ENCODE measurements at regions not wholly inside any gene's neighbourhood (a gene's known extent, or its start where the extent isn't known, plus 50 kb on each side); places are given as distances from the start of the nearest gene placed in this dataset.

DNA sequence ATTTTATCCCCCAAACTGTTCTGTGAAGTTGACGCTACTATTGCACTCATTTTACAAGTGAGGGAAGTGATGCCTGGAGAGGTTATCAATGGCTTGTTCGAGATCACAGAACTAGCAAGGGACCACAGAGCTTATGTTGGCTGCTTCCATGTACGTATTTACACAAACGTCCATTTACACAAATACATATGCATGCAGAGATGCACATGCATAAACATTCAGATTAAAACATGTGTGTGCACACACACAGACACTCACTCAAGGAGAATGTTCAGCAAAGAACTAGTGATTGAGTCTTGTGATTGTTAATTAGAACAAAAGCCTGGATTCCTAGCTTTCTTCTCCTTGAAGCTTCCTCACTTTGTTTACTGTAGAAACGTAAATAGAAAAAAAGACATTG lies 321.5 kb upstream of the CHD6 start:
- no peak for TF ChIP-seq POLR2AphosphoS5 (IDR thresholded peaks at IDR 0.05; ENCODE audit: low read depth, low read length)
- TF ChIP-seq POLR2A (IDR thresholded peaks at IDR 0.05; ENCODE audit: low read depth, low read length) = no peak
- no peak for TF ChIP-seq TAF1 (IDR thresholded peaks at IDR 0.05; ENCODE audit: borderline replicate concordance, low read depth, low read length)
- no peak for FAIRE-seq
- no peak for DNase-seq (ENCODE audit: insufficient read length)

DNA sequence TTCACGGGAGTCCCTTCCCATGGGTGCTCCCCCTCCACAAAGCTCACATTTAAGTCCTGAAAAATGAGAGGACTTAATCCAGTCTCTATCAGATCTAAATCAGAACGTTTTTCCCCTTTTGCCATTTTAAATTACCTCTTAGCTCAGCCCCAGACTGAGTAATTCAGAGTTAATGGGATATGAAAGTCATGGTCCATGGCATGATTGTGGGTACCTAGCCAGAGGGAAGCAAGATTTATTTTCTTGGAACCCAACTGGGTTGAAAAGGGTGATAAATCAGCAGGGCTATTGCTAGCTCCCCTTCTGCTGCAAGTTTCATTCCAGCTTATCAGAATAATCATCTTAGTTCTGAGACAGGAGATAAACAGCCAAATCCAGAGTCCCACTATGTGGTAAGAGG lies 320.2 kb upstream of the CHD6 start:
- FAIRE-seq (no peak), DNase-seq (ENCODE audit: insufficient read length) (no peak)
- no peak for TF ChIP-seq POLR2A (IDR thresholded peaks at IDR 0.05; ENCODE audit: low read depth, low read length)
- TF ChIP-seq POLR2AphosphoS5 (IDR thresholded peaks at IDR 0.05; ENCODE audit: low read depth, low read length) = no peak
- no peak for TF ChIP-seq TAF1 (IDR thresholded peaks at IDR 0.05; ENCODE audit: borderline replicate concordance, low read depth, low read length)

DNA sequence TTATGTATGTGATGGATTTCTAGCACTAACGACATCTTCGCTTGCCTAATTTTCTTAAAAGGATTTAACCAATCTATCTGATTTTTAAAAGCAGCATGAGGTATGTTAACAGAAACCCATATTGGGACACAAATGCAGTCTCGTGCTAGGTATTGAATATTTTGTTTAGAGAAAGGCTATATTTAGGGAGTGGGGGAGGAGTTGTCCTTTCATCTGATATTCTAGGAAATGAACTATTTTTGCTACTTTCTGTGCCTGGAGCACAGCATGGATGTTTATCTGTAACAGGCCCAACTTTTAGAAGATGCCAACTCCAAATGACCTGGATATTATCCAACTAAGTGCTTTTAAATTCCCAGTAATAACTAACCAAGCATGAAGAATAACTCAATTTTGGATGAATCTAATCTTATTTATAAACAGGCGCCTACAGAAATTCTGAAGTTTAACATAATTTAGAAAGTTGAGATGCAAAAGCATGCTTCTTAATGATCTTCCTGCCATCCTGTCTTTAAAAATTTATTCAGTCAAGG lies 317.1 kb upstream of the CHD6 start:
- no peak for FAIRE-seq
- TF ChIP-seq POLR2A (IDR thresholded peaks at IDR 0.05; ENCODE audit: low read depth, low read length) (no peak), POLR2AphosphoS5 (IDR thresholded peaks at IDR 0.05; ENCODE audit: low read depth, low read length) (no peak), TAF1 (IDR thresholded peaks at IDR 0.05; ENCODE audit: borderline replicate concordance, low read depth, low read length) (no peak)
- no peak for DNase-seq (ENCODE audit: insufficient read length)

- DNase-seq (ENCODE audit: insufficient read length) (no peak), FAIRE-seq (no peak)
- no peak for TF ChIP-seq POLR2A (IDR thresholded peaks at IDR 0.05; ENCODE audit: low read depth, low read length)
- TF ChIP-seq TAF1 (IDR thresholded peaks at IDR 0.05; ENCODE audit: borderline replicate concordance, low read depth, low read length) = no peak
- TF ChIP-seq POLR2AphosphoS5 (IDR thresholded peaks at IDR 0.05; ENCODE audit: low read depth, low read length) = no peak
Measured at GRCh38 chr20:41932431-41932830, 314.3 kb upstream of the CHD6 start.

- no peak for FAIRE-seq
- no peak for DNase-seq (ENCODE audit: insufficient read length)
- TF ChIP-seq POLR2AphosphoS5 (IDR thresholded peaks at IDR 0.05; ENCODE audit: low read depth, low read length) = no peak
- no peak for TF ChIP-seq POLR2A (IDR thresholded peaks at IDR 0.05; ENCODE audit: low read depth, low read length)
- no peak for TF ChIP-seq TAF1 (IDR thresholded peaks at IDR 0.05; ENCODE audit: borderline replicate concordance, low read depth, low read length)
Measured at GRCh38 chr20:41927655-41928054, 309.5 kb upstream of the CHD6 start.

DNA sequence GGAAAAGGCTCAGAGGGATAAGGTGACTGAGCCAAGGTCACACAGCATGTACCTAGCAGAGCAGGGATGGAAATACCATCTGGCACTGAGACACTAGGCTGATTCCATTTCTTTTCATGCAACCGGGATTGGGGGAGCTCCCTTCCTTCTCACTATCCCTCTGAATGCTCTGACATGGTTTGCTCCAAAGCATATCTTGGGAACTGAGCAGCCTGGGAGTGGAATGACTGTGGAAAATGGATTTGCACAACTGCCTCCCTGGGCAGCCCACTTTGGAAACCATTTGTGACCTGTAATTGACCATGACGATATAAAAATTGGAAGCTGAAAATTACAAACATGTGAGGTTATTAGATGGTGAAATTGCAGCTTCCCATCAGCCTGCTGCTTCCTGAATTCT lies 309.0 kb upstream of the CHD6 start:
- TF ChIP-seq POLR2AphosphoS5 (IDR thresholded peaks at IDR 0.05; ENCODE audit: low read depth, low read length) (no peak), TAF1 (IDR thresholded peaks at IDR 0.05; ENCODE audit: borderline replicate concordance, low read depth, low read length) (no peak), POLR2A (IDR thresholded peaks at IDR 0.05; ENCODE audit: low read depth, low read length) (no peak)
- DNase-seq (ENCODE audit: insufficient read length) (no peak), FAIRE-seq (no peak)

GRCh38 chr20:41925476-41925875 lies 307.3 kb upstream of the CHD6 start:
- no peak for FAIRE-seq
- no peak for DNase-seq (ENCODE audit: insufficient read length)
- no peak for TF ChIP-seq POLR2A (IDR thresholded peaks at IDR 0.05; ENCODE audit: low read depth, low read length)
- no peak for TF ChIP-seq TAF1 (IDR thresholded peaks at IDR 0.05; ENCODE audit: borderline replicate concordance, low read depth, low read length)
- TF ChIP-seq POLR2AphosphoS5 (IDR thresholded peaks at IDR 0.05; ENCODE audit: low read depth, low read length) = no peak

DNA sequence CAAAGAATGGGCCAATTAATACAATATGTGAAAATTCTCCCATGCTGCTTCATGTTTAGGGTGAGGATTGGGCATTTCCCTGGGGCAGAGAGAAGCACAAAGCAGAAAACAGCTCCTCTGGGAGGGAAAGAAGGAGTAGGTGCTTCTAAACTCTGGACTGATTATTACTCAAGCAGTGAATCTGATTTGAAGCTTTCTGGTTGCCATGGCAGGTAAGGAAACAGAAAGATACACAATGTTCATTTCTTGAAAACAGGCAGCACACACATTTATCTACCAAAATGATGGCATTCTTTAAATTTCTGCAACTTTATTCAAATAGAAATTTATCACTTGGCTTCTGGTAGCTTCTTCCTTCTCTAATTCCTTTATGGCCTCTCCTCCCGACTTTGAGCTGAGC lies 305.4 kb upstream of the CHD6 start:
- TF ChIP-seq POLR2A (IDR thresholded peaks at IDR 0.05; ENCODE audit: low read depth, low read length) = no peak
- no peak for TF ChIP-seq TAF1 (IDR thresholded peaks at IDR 0.05; ENCODE audit: borderline replicate concordance, low read depth, low read length)
- TF ChIP-seq POLR2AphosphoS5 (IDR thresholded peaks at IDR 0.05; ENCODE audit: low read depth, low read length) = no peak
- DNase-seq (ENCODE audit: insufficient read length) (no peak), FAIRE-seq (no peak)

DNA sequence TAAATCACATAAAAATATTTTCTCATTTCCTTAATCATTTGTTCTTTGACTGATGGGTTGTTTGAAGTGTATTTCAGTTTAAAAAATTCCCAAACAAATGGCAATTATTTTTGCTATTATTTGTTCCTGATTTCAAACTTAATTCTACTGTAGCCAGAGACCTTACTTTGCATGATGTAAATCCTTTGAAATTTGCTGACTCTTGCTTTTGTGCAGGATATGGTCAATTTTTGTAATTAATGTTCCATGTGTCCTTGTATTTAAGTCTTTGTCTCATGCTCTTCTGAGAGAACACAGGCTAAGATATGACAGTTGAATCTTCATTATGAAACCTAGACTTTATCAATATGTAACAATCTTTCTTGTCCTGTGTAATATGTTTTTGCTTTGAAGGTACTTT lies 295.0 kb upstream of the CHD6 start:
- FAIRE-seq (no peak), DNase-seq (ENCODE audit: insufficient read length) (no peak)
- TF ChIP-seq POLR2AphosphoS5 (IDR thresholded peaks at IDR 0.05; ENCODE audit: low read depth, low read length) (no peak), POLR2A (IDR thresholded peaks at IDR 0.05; ENCODE audit: low read depth, low read length) (no peak), TAF1 (IDR thresholded peaks at IDR 0.05; ENCODE audit: borderline replicate concordance, low read depth, low read length) (no peak)

DNA sequence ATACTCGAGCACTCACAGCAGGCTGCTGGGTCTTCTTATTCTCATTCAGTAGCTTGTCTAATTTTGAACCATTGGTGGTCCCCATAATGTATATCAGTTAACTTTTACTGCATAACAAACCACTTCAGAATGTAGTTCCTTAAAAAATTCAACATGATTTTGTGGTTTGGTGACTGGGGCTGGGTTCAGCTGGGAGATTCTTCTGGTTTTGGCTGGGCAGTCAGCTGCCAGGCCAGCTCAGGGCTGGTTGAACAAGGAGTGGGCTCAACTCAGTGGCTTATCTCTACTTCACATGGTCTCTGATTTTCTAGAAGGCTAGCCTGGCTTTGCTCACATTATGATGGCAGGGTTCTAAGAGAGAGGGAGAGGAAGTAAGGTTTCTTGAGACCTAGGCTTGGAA lies 292.4 kb upstream of the CHD6 start:
- DNase-seq (ENCODE audit: insufficient read length) (no peak), FAIRE-seq (no peak)
- TF ChIP-seq TAF1 (IDR thresholded peaks at IDR 0.05; ENCODE audit: borderline replicate concordance, low read depth, low read length) (no peak), POLR2A (IDR thresholded peaks at IDR 0.05; ENCODE audit: low read depth, low read length) (no peak), POLR2AphosphoS5 (IDR thresholded peaks at IDR 0.05; ENCODE audit: low read depth, low read length) (no peak)

DNA sequence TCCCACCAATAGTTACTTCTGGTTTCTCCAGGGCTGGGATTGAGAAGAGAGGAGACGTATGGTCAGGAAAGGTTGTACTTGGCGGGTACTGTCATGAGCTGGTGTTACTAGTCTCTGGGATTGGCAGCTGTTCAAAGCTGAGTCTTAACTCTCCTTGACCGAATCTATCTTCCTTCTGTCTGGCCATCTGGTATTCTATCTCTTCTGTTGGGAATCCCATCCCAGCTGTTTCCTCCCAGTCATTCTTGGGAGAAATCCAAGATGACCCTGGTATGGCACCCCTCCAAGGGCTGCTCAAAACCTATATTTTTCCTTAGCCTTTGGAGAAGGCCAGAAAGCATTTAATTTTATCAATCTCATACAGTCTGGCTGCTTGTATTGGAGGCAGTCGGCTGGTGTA lies 287.0 kb upstream of the CHD6 start:
- FAIRE-seq (no peak), DNase-seq (ENCODE audit: insufficient read length) (no peak)
- TF ChIP-seq POLR2A (IDR thresholded peaks at IDR 0.05; ENCODE audit: low read depth, low read length) (no peak), POLR2AphosphoS5 (IDR thresholded peaks at IDR 0.05; ENCODE audit: low read depth, low read length) (no peak), TAF1 (IDR thresholded peaks at IDR 0.05; ENCODE audit: borderline replicate concordance, low read depth, low read length) (no peak)

- FAIRE-seq (no peak), DNase-seq (ENCODE audit: insufficient read length) (no peak)
Measured at GRCh38 chr20:41903586-41903985, 285.4 kb upstream of the CHD6 start.

DNA sequence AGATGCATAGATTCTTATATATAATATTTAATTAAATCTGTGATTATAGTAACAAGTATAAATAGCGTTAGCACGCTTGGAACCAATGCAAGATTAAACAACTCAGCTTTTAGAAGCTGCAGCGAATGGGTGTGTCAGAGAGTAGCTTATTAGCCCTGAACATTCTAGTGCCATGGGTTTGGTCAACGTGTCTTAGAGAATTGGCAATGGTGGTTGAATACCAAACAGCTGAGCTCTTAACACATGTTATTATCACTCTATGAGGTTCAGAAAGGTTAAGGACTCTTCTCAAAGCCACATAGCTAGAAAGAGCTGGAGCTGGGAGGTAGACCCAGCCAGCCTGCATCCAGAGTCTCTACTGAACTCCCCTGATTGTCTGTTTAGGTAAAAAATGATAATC lies 284.2 kb upstream of the CHD6 start:
- DNase-seq (ENCODE audit: insufficient read length) (no peak), FAIRE-seq (no peak)
- TF ChIP-seq TAF1 (IDR thresholded peaks at IDR 0.05; ENCODE audit: borderline replicate concordance, low read depth, low read length) (no peak), POLR2A (IDR thresholded peaks at IDR 0.05; ENCODE audit: low read depth, low read length) (no peak), POLR2AphosphoS5 (IDR thresholded peaks at IDR 0.05; ENCODE audit: low read depth, low read length) (no peak)

More at GRCh38 chr20:41903586-41903985, 285.4 kb upstream of the CHD6 start:
- no peak for TF ChIP-seq POLR2AphosphoS5 (IDR thresholded peaks at IDR 0.05; ENCODE audit: low read depth, low read length)
- TF ChIP-seq TAF1 (IDR thresholded peaks at IDR 0.05; ENCODE audit: borderline replicate concordance, low read depth, low read length) = no peak
- no peak for TF ChIP-seq POLR2A (IDR thresholded peaks at IDR 0.05; ENCODE audit: low read depth, low read length)
